GM13976 (cell line): ENCODE measurements at regions not wholly inside any gene's neighbourhood (a gene's known extent, or its start where the extent isn't known, plus 50 kb on each side); places are given as distances from the start of the nearest gene placed in this dataset.

Experiments
- DNase-seq: peaks from one replicate; pipeline ENCODE4 v3.0.0; 2012; ENCODE audit warnings: low spot score
- in situ Hi-C: fragments of 300-500 bp; cut with MboI; formaldehyde crosslinking; loops from one replicate; pipeline ENCODE4 v1.12.0; 2022; ENCODE audit warnings: low sequenced_read_pairs, mixed read lengths, inconsistent platforms; ENCODE audit not compliant: unreplicated experiment
- TF ChIP-seq, protein P1 (sequence below): IDR thresholded peaks from 2 replicates; pipeline ENCODE4 v1.5.1; 2012; ENCODE audit warnings: borderline replicate concordance, mild to moderate bottlenecking; ENCODE audit not compliant: insufficient read depth; ENCODE audit errors: extremely low read depth, missing control alignments, control extremely low read depth

DNA sequence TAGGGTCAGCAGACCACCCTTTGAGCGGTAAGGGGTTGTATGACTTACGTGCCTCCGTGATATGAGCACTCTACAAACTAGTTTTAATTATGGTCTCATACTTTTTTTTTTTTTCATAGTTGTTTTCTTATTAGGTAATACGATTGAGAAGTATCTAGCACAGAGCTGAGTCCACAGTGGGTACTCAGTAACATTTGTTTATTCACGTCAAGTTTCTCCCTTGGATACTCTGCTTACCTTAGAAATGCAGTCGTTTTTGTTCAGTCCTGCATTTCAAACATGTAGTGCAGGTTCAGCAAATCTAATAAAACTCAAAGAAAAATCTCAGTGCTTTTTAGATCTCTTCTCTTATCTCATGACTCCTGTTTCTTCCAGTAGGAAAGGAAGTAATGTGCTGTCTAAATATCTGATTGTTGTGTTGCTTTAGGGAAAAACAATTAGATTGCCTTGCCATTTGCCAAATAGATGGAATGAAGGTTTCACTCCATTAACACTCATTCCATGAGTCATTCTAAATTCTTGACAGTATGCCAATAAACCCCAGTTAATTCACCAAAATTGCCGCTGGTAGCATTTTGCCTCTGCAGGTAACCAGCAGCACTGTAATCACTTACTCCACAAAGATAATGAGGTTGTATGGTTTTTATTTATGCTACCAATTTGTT is 118.9 kb downstream of the PTCSC3 start:
- in situ Hi-C loops = no loop called here
- no peak for DNase-seq
- TF ChIP-seq, protein P1, sequence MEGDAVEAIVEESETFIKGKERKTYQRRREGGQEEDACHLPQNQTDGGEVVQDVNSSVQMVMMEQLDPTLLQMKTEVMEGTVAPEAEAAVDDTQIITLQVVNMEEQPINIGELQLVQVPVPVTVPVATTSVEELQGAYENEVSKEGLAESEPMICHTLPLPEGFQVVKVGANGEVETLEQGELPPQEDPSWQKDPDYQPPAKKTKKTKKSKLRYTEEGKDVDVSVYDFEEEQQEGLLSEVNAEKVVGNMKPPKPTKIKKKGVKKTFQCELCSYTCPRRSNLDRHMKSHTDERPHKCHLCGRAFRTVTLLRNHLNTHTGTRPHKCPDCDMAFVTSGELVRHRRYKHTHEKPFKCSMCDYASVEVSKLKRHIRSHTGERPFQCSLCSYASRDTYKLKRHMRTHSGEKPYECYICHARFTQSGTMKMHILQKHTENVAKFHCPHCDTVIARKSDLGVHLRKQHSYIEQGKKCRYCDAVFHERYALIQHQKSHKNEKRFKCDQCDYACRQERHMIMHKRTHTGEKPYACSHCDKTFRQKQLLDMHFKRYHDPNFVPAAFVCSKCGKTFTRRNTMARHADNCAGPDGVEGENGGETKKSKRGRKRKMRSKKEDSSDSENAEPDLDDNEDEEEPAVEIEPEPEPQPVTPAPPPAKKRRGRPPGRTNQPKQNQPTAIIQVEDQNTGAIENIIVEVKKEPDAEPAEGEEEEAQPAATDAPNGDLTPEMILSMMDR = no peak

DNA sequence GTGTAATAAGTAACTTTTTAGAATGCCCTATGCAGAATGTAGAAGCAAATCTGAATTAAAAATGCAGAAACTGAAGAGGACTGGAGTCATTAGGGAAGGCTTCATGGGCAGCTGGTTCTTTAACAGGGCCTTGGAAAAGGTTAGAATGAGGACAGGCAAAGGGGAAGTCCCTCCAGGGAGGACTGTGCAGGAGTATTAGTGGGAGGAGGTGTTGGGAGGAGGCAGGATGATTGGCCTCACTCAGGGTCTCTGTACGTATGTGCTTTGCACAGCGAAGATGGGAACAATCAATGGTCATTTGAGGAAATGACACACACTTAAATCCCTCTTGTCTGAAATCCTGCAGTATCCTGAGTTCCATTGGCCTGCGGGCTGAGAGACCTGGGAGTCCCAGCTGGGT is 119.7 kb downstream of the PTCSC3 start:
- no peak for DNase-seq
- TF ChIP-seq, protein P1 = no peak
- in situ Hi-C loops = no loop called here

DNA sequence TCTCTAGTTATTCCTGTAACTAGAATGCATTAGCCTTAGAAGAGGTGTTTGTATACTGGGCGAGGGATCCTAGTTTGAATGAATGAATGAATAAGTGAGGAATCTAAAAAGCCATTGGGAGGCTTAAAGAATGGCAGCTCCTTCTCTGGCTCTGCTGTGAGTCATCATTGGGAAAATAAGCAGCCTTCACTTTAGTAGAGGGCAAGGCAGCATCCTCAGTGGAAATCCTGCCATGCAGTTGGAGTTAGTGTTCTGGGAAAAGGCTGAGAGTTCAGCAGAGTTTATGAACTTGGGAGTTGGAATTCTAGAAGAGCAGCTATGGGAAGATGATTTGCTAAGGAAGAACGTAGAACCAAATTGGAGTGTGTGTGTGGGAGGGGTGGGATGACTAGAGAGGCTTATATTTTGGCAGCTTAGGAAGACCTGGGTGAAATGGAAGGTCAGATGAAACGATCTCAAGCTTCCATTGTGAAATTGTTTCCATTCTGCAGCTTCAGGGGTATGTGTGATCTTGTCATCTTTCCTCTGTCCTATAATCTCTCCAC is 120.8 kb downstream of the PTCSC3 start:
- in situ Hi-C loops = no loop called here
- TF ChIP-seq, protein P1 = no peak
- no peak for DNase-seq

DNA sequence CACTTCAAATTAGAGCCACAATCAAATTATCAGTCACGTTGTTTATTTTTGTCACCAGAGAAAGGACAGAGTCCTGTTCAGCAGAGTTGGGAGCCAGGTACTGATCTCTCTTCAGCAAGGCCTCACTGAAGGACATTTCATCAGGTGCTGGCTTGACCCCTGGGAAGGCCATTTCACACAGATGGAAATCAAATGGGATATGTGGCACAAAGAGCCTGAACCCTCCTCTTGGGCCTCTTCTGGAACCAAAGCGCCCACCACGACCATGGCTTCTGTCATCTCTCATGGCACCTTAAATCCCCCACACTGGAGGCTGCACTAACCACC is 121.5 kb downstream of the PTCSC3 start:
- DNase-seq = no peak
- TF ChIP-seq, protein P1 = no peak
- in situ Hi-C loops = no loop called here

DNA sequence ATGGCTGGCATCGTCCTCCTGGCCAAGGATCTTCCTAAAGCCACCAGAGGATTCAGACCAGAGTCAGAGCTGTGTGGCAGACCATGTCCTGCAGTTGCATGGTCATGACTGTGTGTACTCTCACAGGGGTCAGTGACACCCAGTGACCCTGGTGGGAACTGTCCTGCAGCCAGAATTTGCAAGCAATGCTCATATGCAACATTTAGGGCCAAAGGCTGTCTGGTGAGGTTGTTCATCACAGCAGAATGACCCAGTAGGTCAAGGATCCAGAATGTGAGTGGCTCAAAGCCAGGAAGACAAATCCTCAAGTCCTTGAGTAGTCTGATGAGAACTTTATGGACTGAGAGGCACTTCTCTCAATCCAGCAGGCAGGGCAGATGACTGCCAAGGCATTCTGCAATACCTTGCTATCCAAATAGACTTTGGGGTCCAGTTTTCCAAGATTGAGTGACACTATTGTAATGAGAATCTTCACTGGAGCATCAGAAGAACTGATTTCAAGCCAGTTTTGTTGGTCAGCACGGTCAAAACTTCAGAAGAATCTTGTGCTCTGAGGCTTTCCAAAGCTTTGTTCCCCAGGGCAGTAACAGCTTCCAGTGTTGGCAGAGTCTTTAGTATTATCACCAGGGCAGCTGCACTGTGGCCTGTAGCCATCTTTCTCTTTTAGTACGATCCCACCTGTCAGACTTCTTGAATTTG is 122.0 kb downstream of the PTCSC3 start:
- in situ Hi-C loops = no loop called here
- TF ChIP-seq, protein P1 = no peak
- no peak for DNase-seq

- TF ChIP-seq, protein P1 = no peak
- in situ Hi-C loops = no loop called here
- no peak for DNase-seq
Observed at GRCh38 chr14:36052681-36053080, 123.8 kb downstream of the PTCSC3 start.
